H1 (cell line): ENCODE measurements at regions not wholly inside any gene's neighbourhood (a gene's known extent, or its start where the extent isn't known, plus 50 kb on each side); places are given as distances from the start of the nearest gene placed in this dataset.

Experiments used
- BACH1 ChIP-seq: IDR thresholded peaks from 2 replicates; pipeline ENCODE4 v1.6.1; 2012; ENCODE audit warnings: low read length, improper control_type of control experiment
- BRCA1 ChIP-seq: IDR thresholded peaks from 2 replicates; pipeline ENCODE4 v1.6.1; 2012; ENCODE audit warnings: low read depth, low read length, improper control_type of control experiment
- RBBP5 ChIP-seq: IDR thresholded peaks from 2 replicates; pipeline ENCODE4 v1.7.1; 2012; ENCODE audit warnings: low read depth, mild to moderate bottlenecking, inconsistent platforms, low read length, moderate library complexity, borderline replicate concordance
- SP1 ChIP-seq: IDR thresholded peaks from 2 replicates; pipeline ENCODE4 v1.6.1; 2011; ENCODE audit warnings: low read depth, low read length
- TAF1 ChIP-seq: IDR thresholded peaks from 2 replicates; pipeline ENCODE4 v1.6.1; 2011; ENCODE audit warnings: mild to moderate bottlenecking, low read depth, low read length
- TAF7 ChIP-seq: optimal IDR thresholded peaks from 2 replicates; pipeline ENCODE3; 2011; ENCODE audit warnings: low read depth, mild to moderate bottlenecking, inconsistent platforms, low read length, moderate library complexity, borderline replicate concordance

DNA sequence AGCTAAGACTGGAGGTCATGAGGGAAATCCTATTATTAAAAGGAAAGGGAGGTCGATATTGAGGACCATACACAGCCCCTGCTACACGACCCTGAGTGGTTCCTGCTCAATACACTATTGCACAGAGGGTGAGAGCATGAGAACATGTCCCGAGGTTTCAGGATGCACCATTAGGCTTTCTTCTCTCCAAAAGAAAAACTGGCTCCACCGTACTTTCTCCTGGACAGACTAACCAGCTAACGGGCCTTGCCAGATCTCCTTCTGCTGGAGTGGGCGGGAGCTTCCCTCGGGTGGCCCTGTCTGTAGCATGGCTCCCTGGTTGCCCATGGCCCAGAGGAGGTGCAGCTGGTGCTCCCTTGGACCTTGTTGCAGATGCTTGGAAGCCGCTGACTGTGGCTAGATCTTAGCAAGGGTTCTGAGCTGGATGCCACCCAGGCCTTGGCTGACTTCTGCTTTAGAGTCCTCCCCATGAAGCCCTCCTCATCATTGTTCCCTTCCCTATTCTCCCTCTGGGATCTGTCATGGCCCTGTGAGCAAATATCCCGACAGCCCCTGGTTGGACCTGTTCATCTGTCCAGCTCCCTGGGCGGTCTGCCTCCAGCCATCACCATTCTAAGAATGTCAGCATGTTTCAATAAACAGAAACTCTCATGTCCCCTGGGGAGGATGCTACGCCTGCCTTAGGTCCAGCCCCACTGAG, 52.9 kb upstream of the SHH start (continued):
- TF ChIP-seq TAF1 (no peak), SP1 (no peak), RBBP5 (no peak), TAF7 (no peak), BACH1 (no peak), BRCA1 (no peak)
